ENCODE measurements at regions not wholly inside any gene's neighbourhood (a gene's known extent, or its start where the extent isn't known, plus 50 kb on each side); places are given as distances from the start of the nearest gene placed in this dataset.
"Not testable (repeated sequence)": the region's sequence is repeated elsewhere in the genome, so short reads cannot be mapped to it uniquely, and the experiment has no call there.

DNA sequence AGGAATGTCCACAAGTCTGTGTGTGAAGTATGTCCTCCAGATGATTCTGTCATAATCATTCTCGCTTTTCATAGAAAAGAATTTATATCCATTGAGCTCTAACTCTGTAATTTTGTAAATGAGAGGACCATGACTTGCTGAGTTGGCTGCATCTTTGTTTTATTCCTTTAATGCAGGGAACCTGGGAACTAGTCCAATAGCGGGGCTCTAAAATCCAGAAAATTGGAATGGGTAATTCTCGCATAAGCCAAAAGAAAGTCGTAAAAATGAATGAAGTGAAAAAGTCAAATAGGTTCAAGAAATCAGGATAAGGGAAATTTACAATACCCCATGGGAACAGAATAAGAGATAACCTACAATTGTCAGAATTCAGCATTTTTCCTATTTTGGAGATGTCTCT, 232.5 kb downstream of the RAB38 start:
- Histone ChIP-seq H3K4me3 (no peak overlapping the region), H3K9me3 (replicated peaks) (no peaks in the 10 kb centered on the region), H3K27ac (no peak overlapping the region), H3K4me1 (no peaks in the 10 kb centered on the region), H3K27me3 (no peaks in the 10 kb centered on the region), H3K36me3 (no peaks in the 10 kb centered on the region)
- DNase-seq = no peak

DNA sequence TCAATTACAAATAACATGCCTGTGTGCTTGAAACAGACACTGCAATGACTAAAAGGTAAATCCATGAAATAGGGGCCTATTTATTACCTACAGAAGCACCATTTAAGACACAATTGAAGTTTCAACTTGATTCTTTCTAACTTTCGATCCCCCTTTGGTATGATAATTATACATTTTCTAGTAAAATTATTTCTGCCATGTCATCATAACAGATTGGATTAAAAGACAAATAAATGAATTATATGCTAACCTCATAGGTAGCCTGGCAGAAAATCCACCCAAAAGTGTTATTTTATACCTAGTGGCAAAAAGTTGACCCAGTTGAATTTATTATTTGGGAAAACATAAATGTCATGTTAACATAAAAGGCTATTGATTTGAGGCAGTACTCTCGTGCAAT, 241.1 kb downstream of the RAB38 start:
- no peak for DNase-seq
- no peak overlapping the region for H3K4me3 ChIP-seq
- no peaks in the 10 kb centered on the region for H3K27me3 ChIP-seq
- H3K36me3 ChIP-seq = no peaks in the 10 kb centered on the region
- H3K4me1 ChIP-seq = no peaks in the 10 kb centered on the region
- H3K9me3 ChIP-seq (replicated peaks) = no peaks in the 10 kb centered on the region
- H3K27ac ChIP-seq = no peak overlapping the region

GRCh38 chr11:87926250-87926970, 248.8 kb downstream of the RAB38 start:
- Histone ChIP-seq H3K4me1 (no peaks in the 10 kb centered on the region), H3K4me3 (no peak overlapping the region), H3K36me3 (no peaks in the 10 kb centered on the region), H3K27me3 (no peaks in the 10 kb centered on the region; the same call in 1 of the 2 replicates), H3K27ac (no peak overlapping the region), H3K9me3 (replicated peaks) (no peaks in the 10 kb centered on the region)
- peak in 1 of 2 experiments; percentile 12 for DNase-seq

- Histone ChIP-seq H3K27ac (no peak overlapping the region), H3K36me3 (no peaks in the 10 kb centered on the region), H3K9me3 (replicated peaks) (no peaks in the 10 kb centered on the region), H3K4me3 (no peak overlapping the region), H3K4me1 (no peaks in the 10 kb centered on the region), H3K27me3 (peaks cover 7% of the 10 kb centered on the region)
- no peak for DNase-seq
Observed at GRCh38 chr11:87924125-87924524, 251.1 kb downstream of the RAB38 start.

- no peak overlapping the region for H3K27ac ChIP-seq
- peaks cover 7% of the 10 kb centered on the region; the same call in 1 of the 2 replicates for H3K27me3 ChIP-seq
- H3K36me3 ChIP-seq = no peaks in the 10 kb centered on the region
- DNase-seq = no peak
- no peaks in the 10 kb centered on the region for H3K9me3 ChIP-seq (replicated peaks)
- no peak overlapping the region for H3K4me3 ChIP-seq
- no peaks in the 10 kb centered on the region for H3K4me1 ChIP-seq
Observed at GRCh38 chr11:87917111-87917510, 258.1 kb downstream of the RAB38 start.

DNA sequence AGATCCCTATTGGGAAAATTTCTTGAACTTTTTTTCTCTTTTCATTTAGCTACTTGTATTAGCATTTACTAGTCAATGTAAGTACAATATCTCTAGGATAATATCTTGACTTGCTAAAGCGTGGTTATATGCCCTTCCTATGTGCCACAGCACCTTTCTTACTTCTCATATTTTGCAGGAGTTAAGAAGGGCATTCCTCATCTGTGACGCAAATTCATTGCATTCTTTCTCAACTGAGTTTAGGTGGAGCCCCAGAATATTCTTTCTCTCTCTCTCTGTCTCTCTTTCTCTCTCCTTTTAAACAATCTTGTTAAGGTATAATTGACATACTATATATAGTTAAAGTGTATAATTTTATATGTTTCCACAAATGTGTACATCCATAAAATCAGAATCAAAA, 266.1 kb downstream of the RAB38 start:
- Histone ChIP-seq H3K9me3 (replicated peaks) (no peaks in the 10 kb centered on the region), H3K36me3 (no peaks in the 10 kb centered on the region), H3K4me1 (no peaks in the 10 kb centered on the region), H3K27me3 (no peaks in the 10 kb centered on the region), H3K4me3 (no peak overlapping the region), H3K27ac (no peak overlapping the region)
- DNase-seq = no peak

DNA sequence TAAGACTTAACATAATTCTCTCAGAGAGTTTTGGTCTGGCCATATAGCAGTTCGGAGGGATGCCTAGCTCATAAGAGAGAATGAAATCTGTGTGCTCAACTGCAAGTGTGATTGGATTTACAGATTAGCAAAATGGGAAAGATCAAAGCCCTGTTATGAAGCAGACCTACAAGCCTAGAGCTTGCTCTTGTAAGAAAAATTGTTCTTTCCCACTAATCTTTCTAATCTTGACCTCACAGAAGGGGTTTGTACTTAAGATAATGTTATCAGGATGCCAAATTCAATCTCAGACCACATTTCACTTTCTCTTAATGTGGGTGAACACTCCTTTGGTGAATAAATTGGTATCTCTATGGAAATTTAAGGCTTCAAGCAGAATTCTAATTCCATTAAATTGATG, 267.2 kb downstream of the RAB38 start:
- no peaks in the 10 kb centered on the region for H3K9me3 ChIP-seq (replicated peaks)

GRCh38 chr11:87903345-87903744, 271.9 kb downstream of the RAB38 start:
- no peak for DNase-seq
- Histone ChIP-seq H3K9me3 (replicated peaks) (no peaks in the 10 kb centered on the region), H3K36me3 (no peaks in the 10 kb centered on the region), H3K27ac (no peak overlapping the region), H3K4me1 (no peaks in the 10 kb centered on the region), H3K27me3 (no peaks in the 10 kb centered on the region), H3K4me3 (no peak overlapping the region)

More for the DNA sequence above, 267.2 kb downstream of the RAB38 start:
- Histone ChIP-seq H3K27me3 (no peaks in the 10 kb centered on the region), H3K4me3 (no peak overlapping the region), H3K27ac (no peak overlapping the region), H3K36me3 (no peaks in the 10 kb centered on the region), H3K4me1 (no peaks in the 10 kb centered on the region)
- no peak for DNase-seq

DNA sequence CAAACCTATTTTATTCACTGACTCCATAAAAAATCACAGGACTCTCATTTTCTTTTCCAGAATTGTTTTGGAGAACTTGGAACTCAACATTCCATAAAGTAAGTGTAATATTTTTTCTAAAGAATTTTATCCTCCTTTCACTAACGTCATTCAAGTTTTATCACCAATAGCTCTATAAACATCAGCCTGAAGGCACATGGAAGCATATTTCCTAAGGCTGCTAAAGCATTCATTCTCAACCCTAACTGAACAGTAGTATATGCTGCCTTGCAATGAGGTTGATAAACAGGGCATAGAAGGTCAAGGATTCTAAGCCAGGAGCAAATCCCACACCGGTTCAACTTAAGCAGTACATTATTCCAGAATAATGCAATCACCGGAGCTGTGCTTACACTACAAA, 273.9 kb downstream of the RAB38 start:
- Histone ChIP-seq H3K36me3 (no peaks in the 10 kb centered on the region), H3K27me3 (no peaks in the 10 kb centered on the region; the same call in 1 of the 2 replicates)

GRCh38 chr11:87897921-87898320, 277.3 kb downstream of the RAB38 start:
- H3K36me3 ChIP-seq = no peaks in the 10 kb centered on the region
- H3K4me3 ChIP-seq = no peak overlapping the region
- no peak for DNase-seq
- H3K9me3 ChIP-seq (replicated peaks) = no peaks in the 10 kb centered on the region
- H3K27me3 ChIP-seq = peaks cover 13% of the 10 kb centered on the region; the same call in 1 of the 2 replicates
- H3K4me1 ChIP-seq = no peaks in the 10 kb centered on the region
- H3K27ac ChIP-seq = no peak overlapping the region

More for the DNA sequence above, 273.9 kb downstream of the RAB38 start:
- H3K9me3 ChIP-seq (replicated peaks) = no peaks in the 10 kb centered on the region
- no peak for DNase-seq
- H3K27ac ChIP-seq = no peak overlapping the region
- no peaks in the 10 kb centered on the region for H3K4me1 ChIP-seq
- no peak overlapping the region for H3K4me3 ChIP-seq

GRCh38 chr11:87897071-87897470, 278.2 kb downstream of the RAB38 start:
- peaks cover 13% of the 10 kb centered on the region; the same call in 1 of the 2 replicates for H3K27me3 ChIP-seq
- DNase-seq = no peak
- no peaks in the 10 kb centered on the region for H3K4me1 ChIP-seq
- H3K9me3 ChIP-seq (replicated peaks) = no peaks in the 10 kb centered on the region
- no peaks in the 10 kb centered on the region for H3K36me3 ChIP-seq
- H3K27ac ChIP-seq = no peak overlapping the region
- H3K4me3 ChIP-seq = no peak overlapping the region

DNA sequence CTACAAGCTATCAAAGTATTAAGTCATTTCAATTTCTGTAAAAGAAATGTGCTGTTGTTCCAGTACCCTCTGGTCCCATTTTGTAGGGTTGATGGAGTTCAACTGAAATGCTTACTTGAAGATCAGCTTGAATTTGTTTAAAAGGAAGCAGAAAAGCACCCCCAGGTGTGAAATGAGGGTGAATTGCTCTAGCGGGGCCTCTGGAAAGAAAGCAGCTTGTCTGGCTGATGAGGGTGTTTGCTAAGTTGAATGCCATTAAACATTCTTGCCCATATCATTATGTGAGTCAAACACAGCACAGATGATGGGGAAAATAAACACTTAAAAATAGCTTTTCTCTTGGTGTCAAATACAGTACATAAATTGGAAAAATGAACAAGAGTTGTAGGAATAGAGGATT, 280.3 kb downstream of the RAB38 start:
- no peak for DNase-seq
- Histone ChIP-seq H3K27me3 (peaks cover 13% of the 10 kb centered on the region; the same call in 1 of the 2 replicates), H3K4me3 (no peak overlapping the region), H3K4me1 (no peaks in the 10 kb centered on the region), H3K9me3 (replicated peaks) (no peaks in the 10 kb centered on the region), H3K36me3 (no peaks in the 10 kb centered on the region), H3K27ac (no peak overlapping the region)

- Histone ChIP-seq H3K4me3 (no peak overlapping the region), H3K9me3 (replicated peaks) (no peaks in the 10 kb centered on the region), H3K27ac (no peak overlapping the region), H3K27me3 (peaks cover 13% of the 10 kb centered on the region; the same call in 1 of the 2 replicates), H3K4me1 (no peaks in the 10 kb centered on the region), H3K36me3 (no peaks in the 10 kb centered on the region)
- DNase-seq = no peak
Observed at GRCh38 chr11:87892291-87892690, 283.0 kb downstream of the RAB38 start.

DNA sequence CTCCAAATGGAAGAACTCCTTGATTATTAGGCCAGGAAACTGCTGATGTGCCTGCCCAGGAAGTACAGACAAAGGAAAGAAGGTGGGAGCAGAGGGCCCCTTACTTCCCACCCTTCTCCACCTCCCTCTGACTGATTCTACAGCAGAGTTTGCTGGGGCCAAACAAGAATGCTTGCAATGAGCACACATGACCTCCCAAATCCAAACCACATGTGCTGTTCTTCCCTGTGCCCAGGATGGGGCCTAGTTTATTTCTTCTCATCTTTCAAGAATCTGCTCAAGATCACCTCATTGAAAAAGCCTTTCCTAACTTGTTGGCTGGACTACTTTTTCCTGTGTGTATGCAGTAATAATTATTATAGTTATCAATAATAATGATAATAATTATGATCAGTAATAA, 286.1 kb downstream of the RAB38 start:
- no peak overlapping the region for H3K27ac ChIP-seq
- H3K4me3 ChIP-seq = no peak overlapping the region
- H3K36me3 ChIP-seq = no peaks in the 10 kb centered on the region
- no peaks in the 10 kb centered on the region for H3K27me3 ChIP-seq
- no peak for DNase-seq
- H3K4me1 ChIP-seq = no peaks in the 10 kb centered on the region
- H3K9me3 ChIP-seq (replicated peaks) = no peaks in the 10 kb centered on the region

DNA sequence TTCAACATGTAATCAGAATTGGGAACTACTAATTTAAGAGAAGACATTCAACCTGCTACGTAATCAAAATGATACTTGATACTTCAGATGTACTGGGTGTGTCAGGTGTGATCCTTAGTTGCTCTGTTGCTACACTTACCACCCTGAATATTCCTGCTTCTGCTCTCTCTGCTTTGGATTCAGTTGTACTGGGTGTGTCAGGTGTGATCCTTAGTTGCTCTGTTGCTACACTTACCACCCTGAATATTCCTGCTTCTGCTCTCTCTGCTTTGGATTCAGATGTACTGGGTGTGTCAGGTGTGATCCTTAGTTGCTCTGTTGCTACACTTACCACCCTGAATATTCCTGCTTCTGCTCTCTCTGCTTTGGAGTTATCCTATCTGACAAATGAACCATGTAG, 290.2 kb downstream of the RAB38 start:
- H3K9me3 ChIP-seq (replicated peaks); H3K27ac ChIP-seq; DNase-seq: not testable (repeated sequence)

GRCh38 chr11:87879118-87879517, 296.1 kb downstream of the RAB38 start:
- no peaks in the 10 kb centered on the region for H3K36me3 ChIP-seq

More for the DNA sequence above, 290.2 kb downstream of the RAB38 start:
- H3K4me3 ChIP-seq, H3K36me3 ChIP-seq, H3K4me1 ChIP-seq, H3K27me3 ChIP-seq: not testable (repeated sequence)

More at GRCh38 chr11:87879118-87879517, 296.1 kb downstream of the RAB38 start:
- Histone ChIP-seq H3K4me1 (0 out of 2 replicates have a peak, but pooled peaks cover 3% of the 10 kb centered on the region), H3K9me3 (replicated peaks) (no peaks in the 10 kb centered on the region; the same call in 1 of the 2 replicates), H3K27ac (no peak overlapping the region), H3K4me3 (no peak overlapping the region), H3K27me3 (no peaks in the 10 kb centered on the region)
- no peak for DNase-seq

Data from SJCRH30 (cell line).